Gastroesophageal sphincter (tissue), 3 donors: ENCODE measurements at regions not wholly inside any gene's neighbourhood (a gene's known extent, or its start where the extent isn't known, plus 50 kb on each side); places are given as distances from the start of the nearest gene placed in this dataset.

Experiments used
- CTCF ChIP-seq, 4 experiments: fragments of 200-600 bp in 2 of 4; fragments of 450-650 bp in 2 of 4; sonication (generic) in 1 of 4; IDR thresholded peaks; one replicate each; pipeline ENCODE4 v1.5.1; 2017 to 2019; ENCODE audit warnings: antibody characterized with exemption in 4 of 4, mild to moderate bottlenecking in 2 of 4, moderate library complexity in 2 of 4
- EP300 ChIP-seq: sonication (generic); formaldehyde crosslinking; IDR thresholded peaks from one replicate; pipeline ENCODE4 v1.6.1; 2017; ENCODE audit warnings: antibody characterized with exemption, mild to moderate bottlenecking
- POLR2A ChIP-seq, 2 donors: fragments of 450-650 bp; IDR thresholded peaks; one replicate each; pipeline ENCODE4 v1.6.1; 2017; ENCODE audit warnings: antibody characterized with exemption in 2 of 2, mild to moderate bottlenecking in 2 of 2, moderate library complexity in 1 of 2

- TF ChIP-seq CTCF (IDR thresholded peaks at IDR 0.05) (no peak), POLR2A (IDR thresholded peaks at IDR 0.05) (no peak), EP300 (no peak)
Measured at GRCh38 chr3:177714945-177715344, 517.7 kb upstream of the TBL1XR1 start.
